ENCODE measurements at regions not wholly inside any gene's neighbourhood (a gene's known extent, or its start where the extent isn't known, plus 50 kb on each side); places are given as distances from the start of the nearest gene placed in this dataset.

GRCh38 chr3:144235489-144235888 is 263.9 kb downstream of the DIPK2A start:
- TF ChIP-seq RAD21 (conservative IDR thresholded peaks at IDR 0.05), result no peak
- TF ChIP-seq CTCF (IDR thresholded peaks at IDR 0.05; ENCODE audit: poor library complexity, severe bottlenecking), result no peak
- TF ChIP-seq EZH2 (IDR thresholded peaks at IDR 0.05; ENCODE audit: borderline replicate concordance, insufficient read depth, low read length, poor library complexity, severe bottlenecking), result no peak
- TF ChIP-seq SMC3 (conservative IDR thresholded peaks at IDR 0.05; ENCODE audit: poor library complexity), result no peak
- TF ChIP-seq REST (IDR thresholded peaks at IDR 0.05; ENCODE audit: borderline replicate concordance), result no peak
- TF ChIP-seq TAF1 (IDR thresholded peaks at IDR 0.05; ENCODE audit: low read depth), result no peak
